Testis (tissue), 2 donors: ENCODE measurements at regions not wholly inside any gene's neighbourhood (a gene's known extent, or its start where the extent isn't known, plus 50 kb on each side); places are given as distances from the start of the nearest gene placed in this dataset.

ENCODE experiments used
- POLR2A ChIP-seq: fragments of 450-650 bp; IDR thresholded peaks from one replicate; pipeline ENCODE4 v1.6.1; 2017; ENCODE audit warnings: antibody characterized with exemption, mild to moderate bottlenecking, moderate library complexity
- TF ChIP-seq, protein P1 (sequence below), 3 experiments: fragments of 450-650 bp in 2 of 3; fragments of 200-600 bp in 1 of 3; sonication (generic) in 1 of 3; IDR thresholded peaks; one replicate each; pipeline ENCODE4 v1.5.1; 2016 to 2019; ENCODE audit warnings: antibody characterized with exemption in 3 of 3, mild to moderate bottlenecking in 2 of 3, moderate library complexity in 1 of 3

DNA sequence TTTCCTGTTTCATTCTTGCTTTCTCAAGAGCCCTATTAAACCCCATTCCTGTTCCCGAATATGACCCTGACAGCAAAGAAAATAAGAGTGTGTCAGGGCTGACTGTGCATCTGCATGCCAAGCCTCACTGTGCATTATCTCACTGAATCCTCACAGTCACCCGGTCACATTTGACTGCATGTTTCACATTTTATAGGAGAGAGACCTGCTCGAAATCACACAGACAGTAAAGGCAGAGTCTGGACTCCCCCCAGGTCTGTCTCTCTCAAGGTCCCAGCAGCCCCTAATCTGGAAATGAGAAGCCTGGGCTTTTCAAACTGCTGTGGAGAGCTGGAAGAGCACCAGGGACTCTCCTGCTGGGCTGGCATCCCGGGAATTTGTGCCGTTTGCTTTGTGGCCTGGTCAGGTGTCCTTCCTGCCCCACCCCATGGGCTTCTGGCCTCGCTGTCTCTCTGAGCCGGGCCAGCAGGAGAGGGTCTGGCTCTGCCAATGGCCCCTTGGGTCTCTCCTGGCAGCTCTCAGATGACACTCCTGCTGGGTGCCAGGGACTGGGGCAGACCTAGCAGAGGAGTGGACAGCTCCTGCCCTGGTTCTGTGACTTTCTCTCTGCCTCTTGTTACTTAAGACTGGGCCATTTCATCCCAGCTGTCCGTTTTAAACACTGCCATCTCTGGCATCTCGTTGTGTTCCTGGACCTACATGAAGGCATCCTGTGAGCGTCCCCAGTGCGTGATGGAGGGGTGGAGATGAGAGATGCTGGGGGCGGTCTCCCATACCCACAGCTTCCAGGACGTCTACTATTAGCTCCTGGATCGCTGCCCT, 173.6 kb downstream of the ARHGAP12 start:
- TF ChIP-seq, protein P1, sequence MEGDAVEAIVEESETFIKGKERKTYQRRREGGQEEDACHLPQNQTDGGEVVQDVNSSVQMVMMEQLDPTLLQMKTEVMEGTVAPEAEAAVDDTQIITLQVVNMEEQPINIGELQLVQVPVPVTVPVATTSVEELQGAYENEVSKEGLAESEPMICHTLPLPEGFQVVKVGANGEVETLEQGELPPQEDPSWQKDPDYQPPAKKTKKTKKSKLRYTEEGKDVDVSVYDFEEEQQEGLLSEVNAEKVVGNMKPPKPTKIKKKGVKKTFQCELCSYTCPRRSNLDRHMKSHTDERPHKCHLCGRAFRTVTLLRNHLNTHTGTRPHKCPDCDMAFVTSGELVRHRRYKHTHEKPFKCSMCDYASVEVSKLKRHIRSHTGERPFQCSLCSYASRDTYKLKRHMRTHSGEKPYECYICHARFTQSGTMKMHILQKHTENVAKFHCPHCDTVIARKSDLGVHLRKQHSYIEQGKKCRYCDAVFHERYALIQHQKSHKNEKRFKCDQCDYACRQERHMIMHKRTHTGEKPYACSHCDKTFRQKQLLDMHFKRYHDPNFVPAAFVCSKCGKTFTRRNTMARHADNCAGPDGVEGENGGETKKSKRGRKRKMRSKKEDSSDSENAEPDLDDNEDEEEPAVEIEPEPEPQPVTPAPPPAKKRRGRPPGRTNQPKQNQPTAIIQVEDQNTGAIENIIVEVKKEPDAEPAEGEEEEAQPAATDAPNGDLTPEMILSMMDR (IDR thresholded peaks at IDR 0.05) = no peak
- no peak for TF ChIP-seq POLR2A
